ENCODE measurements at regions not wholly inside any gene's neighbourhood (a gene's known extent, or its start where the extent isn't known, plus 50 kb on each side); places are given as distances from the start of the nearest gene placed in this dataset.

DNA sequence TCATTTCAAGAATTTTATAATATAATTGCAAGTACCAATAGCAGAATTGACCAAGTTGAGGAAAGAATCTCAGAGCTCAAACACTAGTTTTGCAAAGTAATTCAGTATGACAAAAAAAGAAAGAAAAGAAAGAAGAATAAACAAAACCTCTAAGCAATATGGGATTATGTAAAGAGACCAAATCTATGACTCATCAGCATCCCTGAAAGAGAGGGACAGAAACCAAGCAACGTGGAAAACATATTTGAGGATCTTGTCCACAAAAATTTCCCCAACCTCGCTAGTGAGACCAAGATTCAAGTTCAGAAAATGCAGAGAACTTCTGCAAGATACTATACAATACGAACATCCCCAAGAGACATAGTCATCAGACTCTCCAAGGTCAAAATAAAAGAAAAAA is 203.7 kb upstream of the DDI1 start:
- in situ Hi-C loops (cut with MboI; ENCODE audit: low pct_unique_long_range_greater_than_20kb, low sequenced_read_pairs, unreplicated experiment): no loop called here
- DNase-seq (ENCODE audit: low spot score): no peak
- TF ChIP-seq, protein P1, sequence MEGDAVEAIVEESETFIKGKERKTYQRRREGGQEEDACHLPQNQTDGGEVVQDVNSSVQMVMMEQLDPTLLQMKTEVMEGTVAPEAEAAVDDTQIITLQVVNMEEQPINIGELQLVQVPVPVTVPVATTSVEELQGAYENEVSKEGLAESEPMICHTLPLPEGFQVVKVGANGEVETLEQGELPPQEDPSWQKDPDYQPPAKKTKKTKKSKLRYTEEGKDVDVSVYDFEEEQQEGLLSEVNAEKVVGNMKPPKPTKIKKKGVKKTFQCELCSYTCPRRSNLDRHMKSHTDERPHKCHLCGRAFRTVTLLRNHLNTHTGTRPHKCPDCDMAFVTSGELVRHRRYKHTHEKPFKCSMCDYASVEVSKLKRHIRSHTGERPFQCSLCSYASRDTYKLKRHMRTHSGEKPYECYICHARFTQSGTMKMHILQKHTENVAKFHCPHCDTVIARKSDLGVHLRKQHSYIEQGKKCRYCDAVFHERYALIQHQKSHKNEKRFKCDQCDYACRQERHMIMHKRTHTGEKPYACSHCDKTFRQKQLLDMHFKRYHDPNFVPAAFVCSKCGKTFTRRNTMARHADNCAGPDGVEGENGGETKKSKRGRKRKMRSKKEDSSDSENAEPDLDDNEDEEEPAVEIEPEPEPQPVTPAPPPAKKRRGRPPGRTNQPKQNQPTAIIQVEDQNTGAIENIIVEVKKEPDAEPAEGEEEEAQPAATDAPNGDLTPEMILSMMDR (IDR thresholded peaks at IDR 0.05; ENCODE audit: extremely low read depth, insufficient read depth, missing control alignments): no peak

DNA sequence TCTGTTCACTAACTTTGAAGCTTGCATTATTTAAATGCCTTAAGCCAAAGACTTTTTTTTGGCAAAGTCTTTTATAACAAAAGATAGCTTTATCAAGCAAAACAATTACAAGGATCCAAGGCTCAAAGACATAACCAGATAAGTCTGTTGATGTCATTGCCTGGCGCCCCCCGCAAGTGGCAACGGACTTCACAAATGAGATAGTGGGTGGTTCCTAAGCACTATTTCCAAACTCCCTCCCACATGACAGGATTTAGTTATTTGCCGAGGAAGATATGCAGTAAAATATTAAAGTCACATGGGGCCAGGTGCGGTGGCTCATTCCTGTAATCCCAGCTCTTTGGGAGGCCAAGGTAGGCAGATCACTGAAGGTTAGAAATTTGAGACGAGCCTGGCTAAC is 194.2 kb upstream of the DDI1 start:
- no peak for DNase-seq (ENCODE audit: low spot score)
- in situ Hi-C loops (cut with MboI; ENCODE audit: low pct_unique_long_range_greater_than_20kb, low sequenced_read_pairs, unreplicated experiment): no loop called here
- TF ChIP-seq, protein P1 (IDR thresholded peaks at IDR 0.05; ENCODE audit: extremely low read depth, insufficient read depth, missing control alignments): no peak

DNA sequence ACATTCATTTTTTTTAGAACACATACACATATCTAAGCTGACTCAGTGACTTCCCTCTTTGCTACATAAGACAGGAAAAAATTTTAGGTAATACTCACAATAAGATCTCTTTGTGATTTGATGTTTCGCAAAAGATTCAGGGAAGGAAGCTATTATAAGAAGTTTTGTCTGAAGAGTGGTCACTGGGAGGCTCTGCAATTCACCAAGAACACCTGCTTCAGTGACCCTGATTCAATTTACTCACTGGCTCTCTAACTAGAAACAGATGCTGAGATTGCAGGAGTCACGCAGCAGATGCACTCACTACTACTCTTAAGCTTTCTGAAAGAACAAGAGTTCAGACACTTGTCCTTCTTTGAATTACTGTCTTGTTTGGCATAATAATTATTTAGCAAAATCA is 193.6 kb upstream of the DDI1 start:
- in situ Hi-C loops (cut with MboI; ENCODE audit: low pct_unique_long_range_greater_than_20kb, low sequenced_read_pairs, unreplicated experiment): no loop called here
- DNase-seq (ENCODE audit: low spot score): no peak
- TF ChIP-seq, protein P1 (IDR thresholded peaks at IDR 0.05; ENCODE audit: extremely low read depth, insufficient read depth, missing control alignments): no peak

DNA sequence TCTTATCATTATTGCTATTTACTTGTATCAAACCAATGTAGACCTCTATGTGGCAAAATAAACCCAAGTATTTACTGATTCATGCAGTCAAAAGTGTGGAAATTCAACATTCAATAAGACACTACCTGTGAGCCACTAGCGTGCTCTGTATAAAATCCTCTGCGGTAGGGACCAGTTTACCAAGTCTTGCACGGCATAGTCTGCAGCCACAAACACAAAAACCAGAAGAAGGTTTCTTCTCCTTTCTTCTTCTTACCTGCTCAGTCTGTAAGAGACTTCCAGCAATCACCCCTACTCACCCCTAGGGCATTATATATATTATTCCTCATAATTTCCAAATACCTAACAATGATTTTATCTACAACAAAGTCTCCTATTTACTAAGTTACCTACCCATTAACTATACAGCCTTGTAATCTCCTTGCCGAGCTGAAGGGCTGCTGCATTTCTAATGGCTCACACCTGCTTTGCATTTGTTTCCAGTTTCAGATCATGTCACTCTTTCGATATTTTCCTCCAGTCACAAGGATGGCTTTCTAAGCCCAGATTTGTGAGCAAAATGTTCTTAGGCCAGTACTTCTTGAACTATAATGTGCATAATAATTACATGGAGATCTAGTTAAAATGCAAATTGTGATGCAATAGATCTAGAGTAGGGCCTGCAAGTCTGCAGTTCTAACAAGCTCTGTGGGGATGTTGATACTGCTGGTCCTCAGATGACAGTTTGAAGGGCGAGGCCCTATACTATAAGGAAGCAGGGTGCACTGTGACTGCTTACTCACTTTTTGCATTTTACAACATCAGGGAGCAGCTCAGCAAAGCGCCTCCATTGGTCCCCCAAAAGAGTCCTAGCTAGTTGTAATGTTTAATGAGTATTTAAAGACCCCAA is 191.9 kb upstream of the DDI1 start:
- TF ChIP-seq, protein P1 (IDR thresholded peaks at IDR 0.05; ENCODE audit: extremely low read depth, insufficient read depth, missing control alignments): no peak
- in situ Hi-C loops (cut with MboI; ENCODE audit: low pct_unique_long_range_greater_than_20kb, low sequenced_read_pairs, unreplicated experiment): no loop called here
- peak; percentile 8 for DNase-seq (ENCODE audit: low spot score)

DNA sequence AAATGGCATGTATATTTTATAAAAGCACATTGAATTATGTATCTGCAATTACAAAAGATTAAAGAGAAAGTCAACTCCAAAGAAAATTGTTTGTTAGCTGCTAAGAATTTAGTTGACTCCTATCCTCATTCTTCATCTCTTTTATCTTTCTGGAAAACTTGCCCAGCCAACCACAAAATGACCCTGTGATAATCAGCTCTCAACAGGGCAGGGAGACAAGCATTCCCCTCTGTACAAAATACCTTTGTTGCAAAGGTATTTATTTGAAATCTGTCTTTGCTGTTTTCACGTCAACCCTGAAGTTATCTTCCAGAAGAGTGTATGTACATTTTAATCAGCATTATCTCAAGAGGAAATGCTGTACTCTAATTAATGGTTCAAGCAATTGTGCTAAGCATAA is 191.1 kb upstream of the DDI1 start:
- in situ Hi-C loops (cut with MboI; ENCODE audit: low pct_unique_long_range_greater_than_20kb, low sequenced_read_pairs, unreplicated experiment): no loop called here
- no peak for DNase-seq (ENCODE audit: low spot score)
- TF ChIP-seq, protein P1 (IDR thresholded peaks at IDR 0.05; ENCODE audit: extremely low read depth, insufficient read depth, missing control alignments): no peak

DNA sequence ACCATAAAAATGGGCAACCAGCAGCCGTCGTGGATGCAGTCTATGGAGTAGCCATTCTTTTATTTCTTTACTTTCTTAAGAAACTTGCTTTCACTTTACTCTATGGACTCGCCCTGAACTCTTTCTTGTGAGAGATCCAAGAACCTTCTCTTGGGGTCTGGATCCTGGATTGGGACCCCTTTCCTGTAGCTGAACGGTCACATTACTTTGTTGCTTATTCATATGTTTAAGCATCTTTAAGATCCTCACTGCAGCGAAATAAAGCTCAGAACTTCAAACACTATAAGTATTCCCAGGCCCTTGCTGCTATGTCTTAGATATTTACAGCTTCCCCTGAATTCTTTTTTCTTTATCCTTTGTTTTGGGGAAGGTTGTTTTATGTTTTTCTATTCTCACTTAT is 187.8 kb upstream of the DDI1 start:
- in situ Hi-C loops (cut with MboI; ENCODE audit: low pct_unique_long_range_greater_than_20kb, low sequenced_read_pairs, unreplicated experiment): no loop called here
- DNase-seq (ENCODE audit: low spot score): no peak
- TF ChIP-seq, protein P1 (IDR thresholded peaks at IDR 0.05; ENCODE audit: extremely low read depth, insufficient read depth, missing control alignments): no peak
